OCI-M2 (cell line): ENCODE measurements at regions not wholly inside any gene's neighbourhood (a gene's known extent, or its start where the extent isn't known, plus 50 kb on each side); places are given as distances from the start of the nearest gene placed in this dataset.

Experiments
- DNase-seq: peaks from one replicate; lab custom pipeline; 2025; ENCODE audit not compliant: unreplicated experiment; lab: John Stamatoyannopoulos, UW

- no peak for DNase-seq
These were observed 67.8 kb upstream of the SSTR1 start for GRCh38 chr14:38139926-38140325.

- no peak for DNase-seq
These were observed 64.5 kb upstream of the SSTR1 start for GRCh38 chr14:38143170-38143569.

GRCh38 chr14:38143659-38144505, 63.8 kb upstream of the SSTR1 start:
- DNase-seq: no peak

- DNase-seq: no peak
These were observed 62.6 kb upstream of the SSTR1 start for GRCh38 chr14:38145142-38145541.

- DNase-seq: no peak
These were observed 57.6 kb upstream of the SSTR1 start for GRCh38 chr14:38150075-38150474.
